IPS-15b (cell line): ENCODE measurements at regions not wholly inside any gene's neighbourhood (a gene's known extent, or its start where the extent isn't known, plus 50 kb on each side); places are given as distances from the start of the nearest gene placed in this dataset.

Experiments
- H3K27me3 ChIP-seq: one replicate; pipeline ENCODE4 v1.6.1; 2013; ENCODE audit warnings: low read length; ENCODE audit not compliant: control insufficient read depth, insufficient read depth
- H3K36me3 ChIP-seq: one replicate; pipeline ENCODE4 v1.6.1; 2013; ENCODE audit warnings: low read length; ENCODE audit not compliant: control insufficient read depth, insufficient read depth
- H3K4me1 ChIP-seq: one replicate; pipeline ENCODE4 v1.6.1; 2013; ENCODE audit warnings: mild to moderate bottlenecking, low read length; ENCODE audit not compliant: control insufficient read depth, insufficient read depth
- H3K4me3 ChIP-seq: one replicate; pipeline ENCODE4 v1.5.1; 2013; ENCODE audit warnings: low read depth, low read length
- H3K9ac ChIP-seq: one replicate; pipeline ENCODE4 v1.6.1; 2013; ENCODE audit warnings: low read depth, mild to moderate bottlenecking, low read length
- H3K9me3 ChIP-seq: one replicate; pipeline ENCODE4 v1.6.1; 2013; ENCODE audit warnings: mild to moderate bottlenecking, low read length; ENCODE audit not compliant: control insufficient read depth, insufficient read depth

DNA sequence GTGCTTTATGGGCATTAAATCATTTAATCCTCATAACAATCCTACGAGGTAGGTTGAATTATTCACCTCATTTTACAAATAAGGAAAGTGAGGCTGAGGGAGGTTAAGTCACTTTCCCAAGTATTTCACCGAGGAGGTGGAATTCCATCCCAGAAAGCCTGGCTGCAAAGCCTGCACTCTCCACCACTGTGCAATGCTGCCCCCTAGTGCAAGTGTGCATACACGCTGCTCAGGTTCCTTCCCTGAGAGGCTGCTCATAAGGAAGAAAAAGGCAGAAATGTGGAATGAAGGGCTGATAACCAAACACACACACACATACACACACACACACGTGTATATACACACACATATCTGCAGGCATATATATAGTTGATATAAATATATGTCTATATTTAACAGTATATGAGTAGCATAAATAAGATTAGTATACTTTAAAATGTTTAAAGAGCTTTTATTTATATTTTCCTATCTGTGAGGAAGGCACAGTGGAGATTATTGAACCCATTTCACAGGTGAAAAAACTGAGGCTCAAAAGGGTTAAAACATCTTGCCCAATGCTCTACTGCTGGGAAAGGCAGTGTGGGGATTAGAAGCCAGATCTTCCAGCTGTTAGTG is 714.5 kb upstream of the TENM3 start:
- H3K36me3 ChIP-seq = no peaks in the 10 kb centered on the region
- H3K9ac ChIP-seq = no peak overlapping the region
- H3K4me1 ChIP-seq = peaks cover 9% of the 10 kb centered on the region
- no peak overlapping the region for H3K4me3 ChIP-seq
- no peaks in the 10 kb centered on the region for H3K27me3 ChIP-seq
- H3K9me3 ChIP-seq = no peaks in the 10 kb centered on the region

DNA sequence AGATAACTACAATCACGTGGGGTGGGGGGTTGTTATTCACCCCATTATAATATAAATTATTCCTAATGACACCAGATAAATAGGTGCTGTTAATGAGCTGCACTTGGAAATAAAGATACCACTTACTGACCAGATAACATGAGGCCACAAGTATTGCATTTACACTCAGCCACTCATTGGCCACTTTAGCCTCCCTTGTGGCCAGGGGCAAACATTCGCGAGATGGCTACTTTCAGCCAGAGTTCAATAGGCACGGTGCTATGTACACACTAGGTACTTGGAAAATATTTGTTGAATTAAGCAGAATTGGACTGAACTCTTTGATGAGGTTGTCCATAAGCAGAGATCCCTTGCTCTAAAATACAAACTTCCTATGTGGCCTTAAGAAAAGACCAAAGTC is 713.7 kb upstream of the TENM3 start:
- H3K9ac ChIP-seq = no peak overlapping the region
- H3K4me3 ChIP-seq = no peak overlapping the region
- H3K27me3 ChIP-seq = no peaks in the 10 kb centered on the region
- no peaks in the 10 kb centered on the region for H3K36me3 ChIP-seq
- H3K9me3 ChIP-seq = no peaks in the 10 kb centered on the region
- H3K4me1 ChIP-seq = peaks cover under 1% of the 10 kb centered on the region

DNA sequence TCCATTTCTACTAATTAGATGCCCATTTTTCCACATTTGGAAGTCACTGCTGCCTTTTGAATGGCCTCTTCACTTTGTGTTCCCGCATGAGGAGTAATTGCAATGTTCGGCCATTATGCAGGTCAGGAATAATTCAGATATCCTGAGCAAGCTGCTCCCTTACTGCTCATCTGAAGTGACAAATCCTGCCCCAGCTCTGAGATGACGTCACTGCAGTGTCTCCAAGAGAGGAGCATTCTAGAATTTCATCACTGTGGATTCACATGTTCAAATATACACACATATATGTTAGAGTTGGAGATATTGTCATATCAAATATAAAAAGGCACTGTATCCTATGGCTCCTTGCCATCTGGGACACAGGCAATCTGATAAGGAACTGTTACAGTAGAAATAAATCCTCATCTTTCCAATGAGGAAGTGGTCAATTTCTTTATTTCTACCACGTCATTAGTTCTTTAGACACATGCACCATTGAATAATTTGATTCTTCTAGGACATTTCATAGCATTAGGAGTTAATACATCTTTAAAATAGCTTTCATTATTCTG is 706.9 kb upstream of the TENM3 start:
- Histone ChIP-seq H3K36me3 (no peaks in the 10 kb centered on the region), H3K27me3 (no peaks in the 10 kb centered on the region), H3K9me3 (no peaks in the 10 kb centered on the region), H3K9ac (no peak overlapping the region), H3K4me3 (no peak overlapping the region), H3K4me1 (no peaks in the 10 kb centered on the region)

DNA sequence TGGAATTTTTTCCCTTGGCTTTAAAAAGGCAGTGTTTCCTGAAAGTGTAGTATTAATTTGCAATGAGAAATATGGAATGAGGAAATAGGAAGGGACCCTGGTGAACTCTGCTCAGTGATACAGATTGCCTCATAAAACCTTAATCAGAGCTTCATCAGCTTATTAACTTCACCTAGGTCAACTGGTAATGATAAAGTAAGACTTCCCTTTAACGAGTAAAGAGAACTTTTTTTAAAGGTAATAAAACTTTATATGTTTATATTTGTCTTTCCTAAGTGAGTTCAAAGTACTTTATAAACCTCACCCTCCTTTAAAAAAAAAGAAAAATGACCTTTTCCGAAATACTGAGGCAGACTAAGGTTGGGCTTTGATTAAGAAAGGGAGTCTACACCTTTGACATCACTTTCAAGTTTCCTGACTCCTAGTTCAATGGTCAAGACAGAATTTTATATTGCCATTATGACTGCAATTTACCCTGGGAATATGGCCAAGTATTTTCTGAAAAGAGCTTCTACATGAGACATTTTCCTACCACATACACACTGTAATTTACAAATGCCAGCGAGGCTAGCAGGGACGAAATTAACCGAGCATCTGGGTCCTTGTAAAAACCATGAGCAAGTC is 706.3 kb upstream of the TENM3 start:
- Histone ChIP-seq H3K9me3 (no peaks in the 10 kb centered on the region), H3K4me1 (no peaks in the 10 kb centered on the region), H3K27me3 (no peaks in the 10 kb centered on the region), H3K4me3 (no peak overlapping the region), H3K36me3 (no peaks in the 10 kb centered on the region), H3K9ac (no peak overlapping the region)

DNA sequence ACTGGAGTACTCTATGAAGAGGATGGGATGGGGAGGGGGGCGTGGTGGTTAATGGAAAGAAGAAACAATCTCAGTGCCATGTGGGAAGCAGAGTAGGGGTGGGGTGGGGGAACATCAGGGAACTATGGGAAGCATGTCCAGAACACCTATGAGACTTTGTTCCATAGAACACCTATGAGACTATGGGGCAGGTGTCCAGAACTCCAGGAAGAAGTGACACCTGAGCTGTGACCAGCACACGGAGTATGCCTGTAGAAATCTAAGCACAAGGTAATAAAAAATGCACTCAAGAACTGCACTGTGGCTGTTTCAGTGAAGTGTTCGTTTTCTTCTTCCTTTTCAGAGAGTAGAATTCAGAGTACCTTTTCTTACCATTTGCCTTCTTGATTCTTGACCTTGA is 704.8 kb upstream of the TENM3 start:
- Histone ChIP-seq H3K4me1 (no peaks in the 10 kb centered on the region), H3K36me3 (no peaks in the 10 kb centered on the region), H3K9ac (no peak overlapping the region), H3K27me3 (no peaks in the 10 kb centered on the region), H3K9me3 (no peaks in the 10 kb centered on the region), H3K4me3 (no peak overlapping the region)

DNA sequence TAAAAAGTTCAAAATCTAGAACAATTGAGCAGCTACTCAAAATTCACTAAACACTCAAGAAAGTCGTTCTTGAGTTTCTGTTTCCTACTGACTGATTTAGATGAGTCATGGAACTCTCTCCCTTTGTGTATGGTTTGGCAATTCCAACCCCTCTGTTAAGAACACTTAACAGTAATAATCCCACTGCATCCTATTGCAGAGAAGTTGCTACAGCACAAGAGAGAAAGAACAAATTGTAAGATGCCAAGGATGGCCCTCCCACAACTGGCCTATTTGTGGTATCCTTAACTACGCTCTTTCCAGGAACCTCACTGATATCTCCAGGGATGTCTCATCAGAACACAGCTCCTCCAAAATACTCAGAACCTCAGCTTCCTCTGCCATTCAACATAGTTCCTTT is 701.8 kb upstream of the TENM3 start:
- no peaks in the 10 kb centered on the region for H3K36me3 ChIP-seq
- no peak overlapping the region for H3K9ac ChIP-seq
- H3K4me3 ChIP-seq = no peak overlapping the region
- no peaks in the 10 kb centered on the region for H3K27me3 ChIP-seq
- H3K4me1 ChIP-seq = no peaks in the 10 kb centered on the region
- H3K9me3 ChIP-seq = no peaks in the 10 kb centered on the region

DNA sequence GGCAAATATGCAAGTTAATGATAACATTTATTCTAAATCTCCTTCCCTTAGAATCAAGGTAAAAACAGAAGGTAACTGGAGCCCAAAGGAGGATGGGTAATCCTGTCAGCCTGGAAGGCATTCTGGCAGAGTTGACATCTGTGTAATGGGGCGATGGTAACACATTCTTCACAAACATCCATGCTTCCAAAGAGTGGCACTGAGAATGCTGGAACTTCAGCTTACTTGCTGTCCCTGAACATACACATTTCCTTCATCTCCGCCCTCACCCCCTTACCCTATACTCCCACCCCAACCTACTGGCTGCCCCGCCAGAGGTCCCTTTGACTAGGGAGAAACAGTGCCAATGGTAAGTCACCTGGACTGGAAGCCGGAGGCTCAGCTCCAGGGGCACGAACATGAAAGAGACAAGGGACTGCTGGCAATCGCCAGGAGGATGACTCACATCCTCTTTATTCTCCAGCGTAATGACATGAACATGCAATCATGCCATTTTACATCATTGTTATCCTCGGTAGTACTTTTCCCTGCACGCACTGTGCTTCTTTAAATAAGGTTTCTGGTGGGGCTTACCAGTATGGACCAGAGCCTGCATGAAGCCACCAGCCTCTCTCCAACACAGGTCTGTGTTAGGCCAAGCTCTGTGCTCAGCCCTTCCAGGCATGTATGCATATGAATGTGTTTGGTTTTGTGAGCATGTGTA is 694.2 kb upstream of the TENM3 start:
- no peak overlapping the region for H3K4me3 ChIP-seq
- H3K36me3 ChIP-seq = no peaks in the 10 kb centered on the region
- no peak overlapping the region for H3K9ac ChIP-seq
- H3K9me3 ChIP-seq = no peaks in the 10 kb centered on the region
- no peaks in the 10 kb centered on the region for H3K27me3 ChIP-seq
- H3K4me1 ChIP-seq = peaks cover 10% of the 10 kb centered on the region

DNA sequence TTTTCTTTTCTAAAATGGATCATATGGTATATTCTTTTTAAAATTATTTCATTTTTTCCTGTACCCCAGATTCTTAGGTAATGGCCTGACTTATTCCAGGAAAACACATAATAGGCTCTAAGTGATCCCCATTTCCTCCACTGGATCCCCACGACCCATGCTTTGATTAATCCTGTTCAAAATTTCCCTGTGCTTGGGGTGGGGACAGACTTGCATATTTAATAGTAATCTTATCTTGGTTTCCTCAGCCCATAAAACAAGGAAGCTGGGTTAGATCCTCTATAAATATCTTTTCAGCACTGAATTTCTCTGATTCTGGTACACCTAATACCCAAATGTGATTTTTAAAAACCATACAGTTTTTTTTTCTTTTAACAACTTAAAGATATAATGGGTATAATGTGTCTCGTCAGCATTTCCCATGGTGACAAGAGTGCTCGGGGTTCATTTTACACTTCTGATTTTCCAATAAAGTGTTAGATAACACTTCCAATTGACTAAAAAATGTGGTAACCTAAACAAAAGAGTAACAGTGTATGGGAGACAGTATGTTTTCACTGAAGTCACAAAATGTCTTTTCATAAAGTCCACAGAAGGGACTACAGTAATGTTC is 693.5 kb upstream of the TENM3 start:
- Histone ChIP-seq H3K36me3 (no peaks in the 10 kb centered on the region), H3K4me1 (peaks cover 10% of the 10 kb centered on the region), H3K27me3 (no peaks in the 10 kb centered on the region), H3K9ac (no peak overlapping the region), H3K4me3 (no peak overlapping the region), H3K9me3 (no peaks in the 10 kb centered on the region)

DNA sequence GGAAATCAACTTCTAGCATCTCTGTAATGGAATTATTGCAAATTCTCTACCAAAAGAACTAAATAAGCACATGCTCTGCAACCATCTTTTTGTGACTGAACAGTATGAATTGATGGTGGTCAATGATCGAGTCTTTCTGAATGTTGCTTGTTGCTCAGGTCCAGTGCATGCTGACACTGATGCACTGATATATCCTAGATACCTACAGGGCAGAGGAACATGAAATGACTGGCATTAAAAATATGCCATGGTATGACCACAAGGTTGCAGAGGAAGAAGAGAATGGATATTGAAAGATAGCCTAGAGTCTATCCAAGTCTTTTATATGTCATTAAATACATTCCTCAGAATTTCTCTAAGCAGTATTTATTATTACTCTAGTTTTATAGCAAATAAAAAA is 692.8 kb upstream of the TENM3 start:
- Histone ChIP-seq H3K36me3 (no peaks in the 10 kb centered on the region), H3K27me3 (no peaks in the 10 kb centered on the region), H3K9ac (no peak overlapping the region), H3K9me3 (no peaks in the 10 kb centered on the region), H3K4me3 (no peak overlapping the region), H3K4me1 (peaks cover 10% of the 10 kb centered on the region)

DNA sequence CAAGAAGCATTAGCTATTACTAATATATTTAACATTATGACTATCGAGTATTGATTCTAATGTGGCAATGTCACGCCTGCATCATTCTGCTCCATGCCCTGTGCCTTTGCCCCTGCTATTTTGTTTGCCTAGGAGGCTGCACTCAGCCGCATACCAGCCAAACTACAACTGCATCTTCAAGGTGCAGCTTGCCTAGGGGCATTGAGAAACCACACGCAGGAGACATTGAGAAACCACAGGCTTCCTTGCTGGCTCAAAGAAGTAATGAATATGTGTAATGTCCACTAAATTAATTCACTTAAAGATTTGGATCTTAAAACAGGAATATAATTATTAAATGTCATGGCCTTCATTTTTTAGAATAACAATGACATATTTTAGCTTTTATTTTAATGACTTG is 683.6 kb upstream of the TENM3 start:
- Histone ChIP-seq H3K27me3 (no peaks in the 10 kb centered on the region), H3K9ac (no peak overlapping the region), H3K9me3 (no peaks in the 10 kb centered on the region), H3K4me3 (no peak overlapping the region), H3K4me1 (no peaks in the 10 kb centered on the region), H3K36me3 (no peaks in the 10 kb centered on the region)

DNA sequence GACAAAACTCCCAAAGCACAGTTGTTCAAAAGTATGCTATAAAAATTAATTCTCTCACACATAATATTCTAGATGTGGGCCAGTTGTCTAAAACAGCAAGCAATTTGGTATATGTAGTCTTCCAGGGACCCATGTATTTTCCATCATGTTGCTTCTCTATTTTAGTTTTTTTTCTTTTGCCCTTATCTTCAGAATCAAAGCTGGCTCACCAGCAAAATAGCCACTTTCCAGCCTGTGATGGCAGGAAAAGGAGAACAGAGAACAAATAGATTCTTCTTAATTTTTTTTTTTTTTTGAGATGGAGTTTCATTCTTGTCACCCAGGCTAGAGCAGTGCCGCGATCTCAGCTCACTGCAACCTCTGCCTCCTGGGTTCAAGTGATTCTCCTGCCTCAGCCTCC is 680.8 kb upstream of the TENM3 start:
- Histone ChIP-seq H3K4me1 (no peaks in the 10 kb centered on the region), H3K9me3 (no peaks in the 10 kb centered on the region), H3K27me3 (no peaks in the 10 kb centered on the region), H3K36me3 (no peaks in the 10 kb centered on the region), H3K4me3 (no peak overlapping the region), H3K9ac (no peak overlapping the region)
